H1 (cell line): ENCODE measurements at regions not wholly inside any gene's neighbourhood (a gene's known extent, or its start where the extent isn't known, plus 50 kb on each side); places are given as distances from the start of the nearest gene placed in this dataset.

ENCODE experiments used
- CTCF ChIA-PET: fragments of 300-600 bp; sonication (Branson Sonifier 250); formaldehyde crosslinking; loops from one replicate; lab custom pipeline; 2021; ENCODE audit not compliant: partially characterized antibody; lab: Charles Lee
- POLR2A ChIA-PET: fragments of 300-600 bp; sonication (Branson Sonifier 250); formaldehyde crosslinking; loops from one replicate; lab custom pipeline; 2021; ENCODE audit warnings: inconsistent platforms; ENCODE audit not compliant: partially characterized antibody; lab: Charles Lee
- DNase-seq, 2 experiments: peaks; one replicate each; pipeline versions ENCODE4 v3.0.0 to v3.0.0-alpha.2; 2010 to 2022; ENCODE audit warnings: low spot score in 2 of 2, low read depth in 1 of 2, mixed read lengths in 1 of 2
- FAIRE-seq: peaks from 2 replicates; lab custom pipeline; 2011; peaks lifted over from hg19 to GRCh38; lab: Jason Lieb, UNC
- H2AFZ ChIP-seq: 2 replicates; pipeline ENCODE4 v1.8.1; 2012; ENCODE audit warnings: low read length, inconsistent platforms
- H2AK5ac ChIP-seq: 2 replicates; pipeline ENCODE4 v1.6.1; 2013; ENCODE audit warnings: low read depth, low read length
- H2BK120ac ChIP-seq: replicated peaks from 2 replicates; pipeline ENCODE3; 2013; ENCODE audit warnings: low read depth, low read length, inconsistent platforms
- H2BK12ac ChIP-seq: 2 replicates; pipeline ENCODE4 v1.6.1; 2013; ENCODE audit warnings: low read depth, low read length
- H2BK15ac ChIP-seq: 2 replicates; pipeline ENCODE4 v1.6.1; 2013; ENCODE audit warnings: low read length
- H2BK20ac ChIP-seq: 2 replicates; pipeline ENCODE4 v1.6.1; 2013; ENCODE audit warnings: low read length
- H2BK5ac ChIP-seq: 2 replicates; pipeline ENCODE4 v1.6.1; 2013; ENCODE audit warnings: low read depth, low read length
- H3K14ac ChIP-seq: 2 replicates; pipeline ENCODE4 v1.6.1; 2013; ENCODE audit warnings: inconsistent platforms; ENCODE audit not compliant: insufficient read length
- H3K18ac ChIP-seq: 2 replicates; pipeline ENCODE4 v1.6.1; 2013; ENCODE audit warnings: low read length; ENCODE audit errors: extremely low read depth
- H3K23ac ChIP-seq: 2 replicates; pipeline ENCODE4 v1.6.1; 2013; ENCODE audit warnings: inconsistent platforms; ENCODE audit not compliant: insufficient read length
- H3K23me2 ChIP-seq: 2 replicates; pipeline ENCODE4 v1.6.1; 2013; ENCODE audit warnings: low read depth, low read length
- H3K27ac ChIP-seq: 2 replicates; pipeline ENCODE4 v1.6.1; 2011; ENCODE audit warnings: low read depth, low read length, inconsistent platforms
- H3K27me3 ChIP-seq, 4 experiments: replicated peaks in 1 of 4; 1 replicate in 1 of 4; 2 replicates in 3 of 4; pipeline versions ENCODE4 v1.6.1 to v1.8.1; 2011 to 2013; ENCODE audit warnings: low read length in 3 of 4, mild to moderate bottlenecking in 3 of 4, inconsistent platforms in 2 of 4, mixed read lengths in 2 of 4, moderate library complexity in 1 of 4; ENCODE audit not compliant: control insufficient read depth in 3 of 4, insufficient read depth in 3 of 4; ENCODE audit errors: extremely low read depth in 1 of 4
- H3K36me3 ChIP-seq, 4 experiments: 2 replicates each; pipeline versions ENCODE4 v1.6.1 to v1.8.1; 2011 to 2013; ENCODE audit warnings: mild to moderate bottlenecking in 4 of 4, low read length in 3 of 4, moderate library complexity in 2 of 4, control low read depth in 1 of 4, inconsistent platforms in 1 of 4; ENCODE audit not compliant: insufficient read depth in 4 of 4, control insufficient read depth in 2 of 4
- H3K4ac ChIP-seq: replicated peaks from 2 replicates; pipeline ENCODE3; 2013; ENCODE audit warnings: low read length, low read depth, mixed read lengths, inconsistent platforms; ENCODE audit not compliant: insufficient read length
- H3K4me1 ChIP-seq, 4 experiments: replicated peaks in 1 of 4; 1 replicate in 1 of 4; 2 replicates in 3 of 4; pipeline versions ENCODE4 v1.6.1 to v1.8.1; 2011 to 2013; ENCODE audit warnings: low read length in 3 of 4, inconsistent platforms in 2 of 4, mixed read lengths in 1 of 4; ENCODE audit not compliant: insufficient read depth in 4 of 4, control insufficient read depth in 3 of 4
- H3K4me2 ChIP-seq, 2 experiments: 2 replicates each; pipeline versions ENCODE4 v1.6.1 to v1.8.1; 2011 to 2013; ENCODE audit warnings: low read depth in 2 of 2, low read length in 2 of 2, control low read depth in 1 of 2, inconsistent platforms in 1 of 2, mild to moderate bottlenecking in 1 of 2; ENCODE audit not compliant: insufficient read depth in 1 of 2
- H3K4me3 ChIP-seq, 4 experiments: fragments of 200-600, 300-600 bp in 1 of 4; sonication (generic), shearing (Covaris generic), sonication (Bioruptor Twin) in 1 of 4; 2 replicates each; pipeline versions ENCODE4 v1.5.1 to v1.8.1; 2011 to 2016; ENCODE audit warnings: low read length in 4 of 4, low read depth in 3 of 4, control low read depth in 2 of 4, inconsistent platforms in 2 of 4, mild to moderate bottlenecking in 2 of 4, mixed read lengths in 1 of 4, moderate library complexity in 1 of 4; ENCODE audit not compliant: insufficient read depth in 2 of 4; ENCODE audit errors: extremely low read depth in 1 of 4
- H3K56ac ChIP-seq: replicated peaks from 2 replicates; pipeline ENCODE3; 2013; ENCODE audit warnings: low read depth, mild to moderate bottlenecking, mixed read lengths, low read length, inconsistent platforms; ENCODE audit not compliant: insufficient read length
- H3K79me1 ChIP-seq: 2 replicates; pipeline ENCODE4 v1.6.1; 2013; ENCODE audit warnings: low read depth, low read length, control low read depth
- H3K79me2 ChIP-seq, 2 experiments: 2 replicates each; pipeline versions ENCODE4 v1.6.1 to v1.8.1; 2012 to 2013; ENCODE audit warnings: low read length in 2 of 2, mild to moderate bottlenecking in 2 of 2, inconsistent platforms in 1 of 2; ENCODE audit not compliant: insufficient read depth in 2 of 2, control insufficient read depth in 1 of 2
- H3K9ac ChIP-seq, 4 experiments: replicated peaks in 1 of 4; 1 replicate in 1 of 4; 2 replicates in 3 of 4; pipeline versions ENCODE4 v1.6.1 to v1.8.1; 2011 to 2013; ENCODE audit warnings: low read depth in 3 of 4, low read length in 3 of 4, control low read depth in 2 of 4, mild to moderate bottlenecking in 2 of 4, moderate library complexity in 2 of 4, inconsistent platforms in 1 of 4; ENCODE audit errors: extremely low read depth in 1 of 4
- H3K9me3 ChIP-seq, 2 experiments: 2 replicates each; pipeline versions ENCODE4 v1.6.1 to v1.8.1; 2012 to 2013; ENCODE audit warnings: mild to moderate bottlenecking in 2 of 2, moderate library complexity in 2 of 2, control low read depth in 1 of 2, inconsistent platforms in 1 of 2, low read depth in 1 of 2, low read length in 1 of 2, mixed read lengths in 1 of 2; ENCODE audit not compliant: insufficient read depth in 2 of 2
- H4K20me1 ChIP-seq, 2 experiments: replicated peaks in 1 of 2; 2 replicates each; pipeline versions ENCODE3 to v1.8.1; 2011 to 2013; ENCODE audit warnings: inconsistent platforms in 2 of 2, low read length in 2 of 2, mild to moderate bottlenecking in 1 of 2; ENCODE audit not compliant: insufficient read depth in 2 of 2, control insufficient read depth in 1 of 2
- H4K5ac ChIP-seq: 2 replicates; pipeline ENCODE4 v1.6.1; 2013; ENCODE audit warnings: low read length, low read depth, mixed read lengths, inconsistent platforms; ENCODE audit not compliant: insufficient read length
- H4K8ac ChIP-seq: 2 replicates; pipeline ENCODE4 v1.8.0; 2013; ENCODE audit warnings: mild to moderate bottlenecking, moderate library complexity, low read length, inconsistent platforms; ENCODE audit not compliant: insufficient read depth; ENCODE audit errors: extremely low read depth
- H4K91ac ChIP-seq: replicated peaks from 2 replicates; pipeline ENCODE3; 2013; ENCODE audit warnings: low read length, mixed read lengths, inconsistent platforms; ENCODE audit not compliant: insufficient read length
- CBX8 ChIP-seq: fragments of 300-800, 300-1000 bp; sonication (generic); IDR thresholded peaks from 2 replicates; pipeline ENCODE4 v1.7.1; 2016; ENCODE audit warnings: low read depth, low read length, borderline replicate concordance
- CTCF ChIP-seq, 3 experiments: IDR thresholded peaks; 1 replicate in 2 of 3; 2 replicates in 1 of 3; pipeline versions ENCODE4 v1.5.1 to v1.6.1; 2011; ENCODE audit warnings: low read length in 3 of 3, mild to moderate bottlenecking in 3 of 3, inconsistent platforms in 2 of 3, low read depth in 1 of 3, moderate library complexity in 1 of 3; ENCODE audit not compliant: insufficient read depth in 1 of 3; ENCODE audit errors: control extremely low read depth in 1 of 3
- EGR1 ChIP-seq: IDR thresholded peaks from 2 replicates; pipeline ENCODE4 v1.6.1; 2011; ENCODE audit warnings: low read depth, low read length, borderline replicate concordance
- JUND ChIP-seq: IDR thresholded peaks from 2 replicates; pipeline ENCODE4 v1.6.1; 2011; ENCODE audit warnings: mild to moderate bottlenecking, improper control_type of control experiment, low read length
- MAX ChIP-seq: IDR thresholded peaks from 2 replicates; pipeline ENCODE4 v1.6.1; 2012; ENCODE audit warnings: inconsistent platforms
- NRF1 ChIP-seq: IDR thresholded peaks from 2 replicates; pipeline ENCODE4 v1.6.1; 2011; ENCODE audit warnings: mild to moderate bottlenecking, low read depth, low read length, improper control_type of control experiment
- PHF8 ChIP-seq: fragments of 200-600 bp; sonication (generic); conservative IDR thresholded peaks from 2 replicates; pipeline ENCODE4 v1.7.1; 2012; ENCODE audit warnings: low read depth, mild to moderate bottlenecking, inconsistent platforms, low read length, moderate library complexity
- SAP30 ChIP-seq: fragments of 300-600 bp; sonication (generic); IDR thresholded peaks from 2 replicates; pipeline ENCODE4 v1.7.1; 2012; ENCODE audit warnings: low read length, moderate library complexity, mild to moderate bottlenecking, inconsistent platforms; ENCODE audit not compliant: insufficient read depth, insufficient replicate concordance
- SIN3A ChIP-seq, 2 experiments: IDR thresholded peaks in 1 of 2; conservative IDR thresholded peaks in 1 of 2; 2 replicates each; pipeline ENCODE4 v1.6.1; 2011 to 2012; ENCODE audit warnings: low read length in 2 of 2, improper control_type of control experiment in 1 of 2, low read depth in 1 of 2, mild to moderate bottlenecking in 1 of 2
- WGBS, 2 experiments: shearing (Covaris generic) in 1 of 2; methylation state at CpG; one replicate each; pipeline versions ENCODE4 v1.1.6 to v1.1.7; 2013 to 2015; ENCODE audit warnings: low lambda C conversion rate in 2 of 2, mixed read lengths in 2 of 2, inconsistent platforms in 1 of 2, low coverage in 1 of 2, missing lambda C conversion rate in 1 of 2; ENCODE audit not compliant: insufficient replicate concordance in 2 of 2, insufficient coverage in 1 of 2, insufficient read length in 1 of 2; ENCODE audit errors: extremely low coverage in 1 of 2, missing lambda C conversion rate in 1 of 2; 5-methylcytosine and 5-hydroxymethylcytosine counted together

DNA sequence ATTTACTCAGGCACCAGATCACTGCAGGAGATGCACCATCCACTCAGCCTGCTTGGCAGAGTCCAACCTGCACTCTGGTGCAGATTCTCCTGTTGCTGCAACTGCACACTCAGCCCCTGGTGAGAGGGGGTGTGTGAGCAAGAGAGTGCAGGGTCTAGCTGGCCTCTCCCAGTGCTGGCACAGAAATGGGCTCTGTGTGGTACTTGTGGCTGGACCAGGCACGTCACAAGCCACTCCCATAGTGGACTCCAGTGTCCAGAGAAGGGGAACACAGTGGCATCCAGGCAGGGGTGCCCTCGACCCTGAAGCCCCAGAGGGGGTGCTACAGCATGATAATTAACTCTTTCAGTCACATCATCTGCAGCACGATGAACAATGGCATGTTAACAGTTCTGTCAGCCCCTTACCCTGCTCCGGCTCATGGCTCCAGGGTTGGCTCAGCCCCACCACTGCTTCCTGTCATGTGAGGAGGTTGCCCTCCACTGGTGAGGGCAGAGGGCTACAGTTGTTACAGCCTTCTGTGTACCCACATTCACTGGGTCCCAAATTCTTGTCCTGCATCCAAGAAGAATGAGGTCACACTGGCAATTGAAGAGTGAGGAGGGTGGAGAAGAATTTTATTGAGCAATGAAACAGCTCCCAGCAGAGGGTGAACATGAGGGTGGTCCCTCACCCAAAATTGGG lies 135.7 kb downstream of the EVA1A start:
- Histone ChIP-seq H3K79me1 (no peaks in the 10 kb centered on the region), H3K18ac (no peak overlapping the region; the same call in 1 of the 2 replicates), H3K56ac (no peak overlapping the region), H3K9me3 (no peaks in the 10 kb centered on the region), H2BK20ac (no peak overlapping the region), H3K9ac (no peak overlapping the region), H3K14ac (no peak overlapping the region), H3K23ac (no peak overlapping the region), H4K8ac (no peak overlapping the region; the same call in 1 of the 2 replicates), H2BK12ac (no peak overlapping the region), H3K36me3 (no peaks in the 10 kb centered on the region), H3K23me2 (no peaks in the 10 kb centered on the region; the same call in 1 of the 2 replicates), H2BK120ac (no peak overlapping the region), H3K79me2 (no peaks in the 10 kb centered on the region), H4K20me1 (no peaks in the 10 kb centered on the region), H3K4me3 (no peak overlapping the region), H4K91ac (no peak overlapping the region), H2BK5ac (no peak overlapping the region), H2AFZ (peak overlapping the region; percentile 75), H3K27ac (no peak overlapping the region), H3K4ac (no peak overlapping the region), H3K4me2 (no peak overlapping the region), H2BK15ac (no peak overlapping the region), H3K27me3 (no peaks in the 10 kb centered on the region), H2AK5ac (no peak overlapping the region), H4K5ac (peak overlapping the region; percentile 2), H3K4me1 (peaks cover 2 to 8% (median 4%) of the 10 kb centered on the region in 4 experiments; a peak in 4 of 7 replicates)
- WGBS, 2 experiments, result 62% methylated on average over 4 of the region's 4 CpGs; no CpG with 5 or more reads in 1 of the 2 experiments
- CTCF ChIA-PET, result interaction anchor here (0.5 to 1.2 kb wide), 3 partner anchors 12 to 1539 kb away, joined by 3 to 5 read pairs (median 3); no protein-coding TSS in a partner anchor
- peak in 1 of 2 experiments; percentile 46 for DNase-seq
- POLR2A ChIA-PET, result no interaction called here
- FAIRE-seq, result peak; percentile 91
- TF ChIP-seq EGR1, result no peak
- TF ChIP-seq CBX8, result no peak
- TF ChIP-seq NRF1, result no peak
- no peak for TF ChIP-seq SAP30
- TF ChIP-seq JUND, result no peak
- TF ChIP-seq SIN3A (conservative IDR thresholded peaks at IDR 0.05 in 1 of 2, IDR thresholded peaks at IDR 0.05 in 1 of 2; ENCODE audit: low read depth in 1 of 2, low read length in 2 of 2), result no peak
- 0 out of 2 replicates have a peak, but pooled peaks have one; percentile 20 for TF ChIP-seq MAX
- TF ChIP-seq CTCF (IDR thresholded peaks at IDR 0.05; ENCODE audit: control extremely low read depth in 1 of 3, insufficient read depth in 1 of 3, low read depth in 1 of 3, low read length in 3 of 3), result peak; percentile 83 to 89 (median 87)
- TF ChIP-seq PHF8, result no peak
